GM12878 (cell line): ENCODE measurements at regions not wholly inside any gene's neighbourhood (a gene's known extent, or its start where the extent isn't known, plus 50 kb on each side); places are given as distances from the start of the nearest gene placed in this dataset.

ENCODE experiments used
- ATAC-seq: fragments of 200-7000 bp; cut with Tn5 transposase; 3 replicates; pipeline ENCODE4 v1.9.1; 2020; ENCODE audit warnings: mild to moderate bottlenecking, moderate library complexity
- BruUV-seq: library from RNA; stranded (reverse); fragments of 400-500 nt; replicated peaks from 2 replicates; lab custom pipeline; 2021; lab: Mats Ljungman, UMichigan
- CTCF ChIA-PET: fragments of 300-600 bp; sonication (Branson Sonifier 250); formaldehyde crosslinking; extraction: SDS; loops from one replicate; lab custom pipeline; 2021; ENCODE audit warnings: inconsistent platforms; lab: Yijun Ruan, JAX
- POLR2A ChIA-PET: fragments of 350-600 bp; formaldehyde crosslinking; extraction: SDS; loops from one replicate; lab custom pipeline; 2021; ENCODE audit warnings: inconsistent platforms; lab: Charles Lee
- RAD21 ChIA-PET: fragments of 300-600 bp; sonication (Branson Sonifier 250); formaldehyde crosslinking; loops from one replicate; lab custom pipeline; 2023; ENCODE audit warnings: antibody characterized with exemption; ENCODE audit not compliant: unreplicated experiment; lab: Charles Lee
- SMC1A ChIA-PET: fragments of 300-600 bp; sonication (Branson Sonifier 250); formaldehyde crosslinking; loops from one replicate; lab custom pipeline; 2023; ENCODE audit not compliant: unreplicated experiment, uncharacterized antibody; lab: Charles Lee
- DNase-seq: peaks from one replicate; pipeline ENCODE4 v3.0.0-alpha.2; 2011; ENCODE audit warnings: low read depth, low spot score
- FAIRE-seq: peaks from 3 replicates; lab custom pipeline; 2011; peaks lifted over from hg19 to GRCh38; lab: Jason Lieb, UNC
- H2AFZ ChIP-seq: 2 replicates; pipeline ENCODE4 v1.6.0; 2011; ENCODE audit warnings: low read depth, low read length, control low read depth; ENCODE audit not compliant: control insufficient read depth
- H3K27ac ChIP-seq: 2 replicates; pipeline ENCODE4 v1.5.1; 2011; ENCODE audit warnings: control low read depth; ENCODE audit not compliant: control insufficient read depth, insufficient read depth
- H3K27me3 ChIP-seq, 2 experiments: replicated peaks in 1 of 2; 2 replicates each; pipeline versions ENCODE4 v1.6.0 to v1.6.1; 2011; ENCODE audit warnings: low read length in 1 of 2; ENCODE audit not compliant: control insufficient read depth in 2 of 2, insufficient read depth in 2 of 2
- H3K36me3 ChIP-seq, 2 experiments: 2 replicates each; pipeline ENCODE4 v1.5.1; 2011; ENCODE audit warnings: low read length in 1 of 2; ENCODE audit not compliant: control insufficient read depth in 2 of 2, insufficient read depth in 2 of 2
- H3K4me1 ChIP-seq: 2 replicates; pipeline ENCODE4 v1.6.1; 2011; ENCODE audit warnings: mild to moderate bottlenecking, low read length, moderate library complexity, mixed read lengths; ENCODE audit not compliant: control insufficient read depth, insufficient read depth
- H3K4me2 ChIP-seq: 2 replicates; pipeline ENCODE4 v1.6.0; 2011; ENCODE audit warnings: control low read depth; ENCODE audit not compliant: control insufficient read depth, insufficient read depth
- H3K4me3 ChIP-seq: fragments of 200-600 bp; sonication (generic); 2 replicates; pipeline ENCODE4 v1.5.1; 2016
- H3K79me2 ChIP-seq: 2 replicates; pipeline ENCODE4 v1.6.0; 2011; ENCODE audit warnings: low read length; ENCODE audit not compliant: control insufficient read depth, insufficient read depth
- H3K9ac ChIP-seq: 2 replicates; pipeline ENCODE4 v1.8.0; 2011; ENCODE audit warnings: low read length, control low read depth, mixed read lengths; ENCODE audit not compliant: control insufficient read depth, insufficient read depth
- H3K9me3 ChIP-seq: replicated peaks from 3 replicates; pipeline ENCODE4 v1.5.1; 2011; ENCODE audit warnings: mild to moderate bottlenecking, low read length; ENCODE audit not compliant: control insufficient read depth, insufficient read depth
- H4K20me1 ChIP-seq: 2 replicates; pipeline ENCODE4 v1.6.0; 2011; ENCODE audit not compliant: control insufficient read depth, insufficient read depth
- BCL11A ChIP-seq: IDR thresholded peaks from 2 replicates; pipeline ENCODE4 v1.6.1; 2011; ENCODE audit warnings: low read depth, low read length
- CREB1 ChIP-seq: IDR thresholded peaks from 2 replicates; pipeline ENCODE4 v1.6.1; 2012; ENCODE audit warnings: low read depth, mild to moderate bottlenecking, inconsistent platforms
- HCFC1 ChIP-seq: fragments of 150-350 bp; IDR thresholded peaks from 2 replicates; pipeline ENCODE4 v1.6.1; 2014; ENCODE audit warnings: low read length
- NR2C2 ChIP-seq: IDR thresholded peaks from 2 replicates; pipeline ENCODE4 v1.6.1; 2011; ENCODE audit warnings: borderline replicate concordance, low read depth; ENCODE audit not compliant: control insufficient read depth, insufficient read length
- PML ChIP-seq: IDR thresholded peaks from 2 replicates; pipeline ENCODE4 v1.6.1; 2012; ENCODE audit warnings: low read length, inconsistent platforms
- SUPT20H ChIP-seq: IDR thresholded peaks from 2 replicates; pipeline ENCODE4 v1.6.1; 2011; ENCODE audit warnings: low read depth, mild to moderate bottlenecking, low read length, moderate library complexity, borderline replicate concordance; ENCODE audit not compliant: control insufficient read depth
- WGBS: methylation state at CpG from one replicate; pipeline ENCODE4 v1.1.6; 2016; ENCODE audit warnings: low lambda C conversion rate; ENCODE audit not compliant: insufficient replicate concordance, insufficient coverage; ENCODE audit errors: missing lambda C conversion rate; 5-methylcytosine and 5-hydroxymethylcytosine counted together
- in situ Hi-C: fragments of 300-500 bp; cut with MboI; formaldehyde crosslinking; loops from 9 replicates; pipeline ENCODE4 v1.14.3; 2018; ENCODE audit warnings: mixed read lengths
- intact Hi-C: fragments of 100-400 bp; cut with micrococcal nuclease; formaldehyde crosslinking; loops from one replicate; pipeline ENCODE4 v1.14.2; 2022; ENCODE audit not compliant: unreplicated experiment
- TF ChIP-seq, protein P1 (sequence below): fragments of 450-650 bp; IDR thresholded peaks from 2 replicates; pipeline ENCODE4 v1.6.1; 2017; ENCODE audit warnings: mild to moderate bottlenecking, low read depth, inconsistent platforms; ENCODE audit not compliant: poor library complexity, severe bottlenecking
- TF ChIP-seq, protein P2 (sequence below): fragments of 450-650 bp; IDR thresholded peaks from 2 replicates; pipeline ENCODE4 v1.6.1; 2016; ENCODE audit warnings: mild to moderate bottlenecking, moderate library complexity, borderline replicate concordance
- TF ChIP-seq, protein P3 (sequence below): fragments of 450-650 bp; IDR thresholded peaks from 2 replicates; pipeline ENCODE4 v1.6.1; 2017; ENCODE audit warnings: mild to moderate bottlenecking, moderate library complexity
- TF ChIP-seq, protein P4 (sequence below): IDR thresholded peaks from 2 replicates; pipeline ENCODE4 v1.6.1; 2012; ENCODE audit warnings: low read depth, low read length, improper control_type of control experiment

DNA sequence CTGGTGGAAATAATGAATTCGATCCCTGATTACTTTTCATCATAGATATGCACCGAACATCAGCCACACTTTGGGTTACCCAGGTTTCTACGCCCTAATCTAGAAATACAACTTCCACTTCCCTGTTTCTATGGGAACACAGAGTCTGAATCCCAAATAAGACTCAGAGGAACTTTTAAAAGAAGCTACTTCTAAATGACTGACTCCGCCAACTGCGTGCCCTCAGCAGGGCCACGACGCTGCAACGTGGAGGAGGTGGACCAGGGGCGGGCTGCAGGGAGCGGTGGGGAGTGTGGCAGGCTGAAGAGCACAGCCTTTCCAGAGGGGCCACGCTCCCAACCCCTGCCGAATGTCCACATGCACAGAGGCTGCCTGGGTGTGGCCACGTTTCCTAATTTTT is 304.0 kb downstream of the SHANK2 start:
- ChIA-PET POLR2A (no interaction called here), RAD21 (no interaction called here), CTCF (no interaction called here), SMC1A (no interaction called here)
- no peak overlapping the region for H3K4me3 ChIP-seq
- no TSS peak for BruUV-seq
- intact Hi-C loops, result no loop called here
- H4K20me1 ChIP-seq, result no peaks in the 10 kb centered on the region
- no peaks in the 10 kb centered on the region for H3K79me2 ChIP-seq
- WGBS, result 47% methylated on average over 13 of the region's 13 CpGs
- H3K9me3 ChIP-seq, result no peaks in the 10 kb centered on the region; the same call in 2 of the 3 replicates
- in situ Hi-C loops, result no loop called here
- no peak overlapping the region for H3K4me2 ChIP-seq
- TF ChIP-seq CREB1, result no peak
- TF ChIP-seq SUPT20H, result no peak
- no peak for TF ChIP-seq BCL11A
- TF ChIP-seq, protein P1, sequence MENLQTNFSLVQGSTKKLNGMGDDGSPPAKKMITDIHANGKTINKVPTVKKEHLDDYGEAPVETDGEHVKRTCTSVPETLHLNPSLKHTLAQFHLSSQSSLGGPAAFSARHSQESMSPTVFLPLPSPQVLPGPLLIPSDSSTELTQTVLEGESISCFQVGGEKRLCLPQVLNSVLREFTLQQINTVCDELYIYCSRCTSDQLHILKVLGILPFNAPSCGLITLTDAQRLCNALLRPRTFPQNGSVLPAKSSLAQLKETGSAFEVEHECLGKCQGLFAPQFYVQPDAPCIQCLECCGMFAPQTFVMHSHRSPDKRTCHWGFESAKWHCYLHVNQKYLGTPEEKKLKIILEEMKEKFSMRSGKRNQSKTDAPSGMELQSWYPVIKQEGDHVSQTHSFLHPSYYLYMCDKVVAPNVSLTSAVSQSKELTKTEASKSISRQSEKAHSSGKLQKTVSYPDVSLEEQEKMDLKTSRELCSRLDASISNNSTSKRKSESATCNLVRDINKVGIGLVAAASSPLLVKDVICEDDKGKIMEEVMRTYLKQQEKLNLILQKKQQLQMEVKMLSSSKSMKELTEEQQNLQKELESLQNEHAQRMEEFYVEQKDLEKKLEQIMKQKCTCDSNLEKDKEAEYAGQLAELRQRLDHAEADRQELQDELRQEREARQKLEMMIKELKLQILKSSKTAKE, result no peak
- no peak for TF ChIP-seq HCFC1
- TF ChIP-seq PML, result no peak
- no peak for TF ChIP-seq NR2C2
- TF ChIP-seq, protein P2, sequence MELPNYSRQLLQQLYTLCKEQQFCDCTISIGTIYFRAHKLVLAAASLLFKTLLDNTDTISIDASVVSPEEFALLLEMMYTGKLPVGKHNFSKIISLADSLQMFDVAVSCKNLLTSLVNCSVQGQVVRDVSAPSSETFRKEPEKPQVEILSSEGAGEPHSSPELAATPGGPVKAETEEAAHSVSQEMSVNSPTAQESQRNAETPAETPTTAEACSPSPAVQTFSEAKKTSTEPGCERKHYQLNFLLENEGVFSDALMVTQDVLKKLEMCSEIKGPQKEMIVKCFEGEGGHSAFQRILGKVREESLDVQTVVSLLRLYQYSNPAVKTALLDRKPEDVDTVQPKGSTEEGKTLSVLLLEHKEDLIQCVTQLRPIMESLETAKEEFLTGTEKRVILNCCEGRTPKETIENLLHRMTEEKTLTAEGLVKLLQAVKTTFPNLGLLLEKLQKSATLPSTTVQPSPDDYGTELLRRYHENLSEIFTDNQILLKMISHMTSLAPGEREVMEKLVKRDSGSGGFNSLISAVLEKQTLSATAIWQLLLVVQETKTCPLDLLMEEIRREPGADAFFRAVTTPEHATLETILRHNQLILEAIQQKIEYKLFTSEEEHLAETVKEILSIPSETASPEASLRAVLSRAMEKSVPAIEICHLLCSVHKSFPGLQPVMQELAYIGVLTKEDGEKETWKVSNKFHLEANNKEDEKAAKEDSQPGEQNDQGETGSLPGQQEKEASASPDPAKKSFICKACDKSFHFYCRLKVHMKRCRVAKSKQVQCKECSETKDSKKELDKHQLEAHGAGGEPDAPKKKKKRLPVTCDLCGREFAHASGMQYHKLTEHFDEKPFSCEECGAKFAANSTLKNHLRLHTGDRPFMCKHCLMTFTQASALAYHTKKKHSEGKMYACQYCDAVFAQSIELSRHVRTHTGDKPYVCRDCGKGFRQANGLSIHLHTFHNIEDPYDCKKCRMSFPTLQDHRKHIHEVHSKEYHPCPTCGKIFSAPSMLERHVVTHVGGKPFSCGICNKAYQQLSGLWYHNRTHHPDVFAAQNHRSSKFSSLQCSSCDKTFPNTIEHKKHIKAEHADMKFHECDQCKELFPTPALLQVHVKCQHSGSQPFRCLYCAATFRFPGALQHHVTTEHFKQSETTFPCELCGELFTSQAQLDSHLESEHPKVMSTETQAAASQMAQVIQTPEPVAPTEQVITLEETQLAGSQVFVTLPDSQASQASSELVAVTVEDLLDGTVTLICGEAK, result no peak
- TF ChIP-seq, protein P3, sequence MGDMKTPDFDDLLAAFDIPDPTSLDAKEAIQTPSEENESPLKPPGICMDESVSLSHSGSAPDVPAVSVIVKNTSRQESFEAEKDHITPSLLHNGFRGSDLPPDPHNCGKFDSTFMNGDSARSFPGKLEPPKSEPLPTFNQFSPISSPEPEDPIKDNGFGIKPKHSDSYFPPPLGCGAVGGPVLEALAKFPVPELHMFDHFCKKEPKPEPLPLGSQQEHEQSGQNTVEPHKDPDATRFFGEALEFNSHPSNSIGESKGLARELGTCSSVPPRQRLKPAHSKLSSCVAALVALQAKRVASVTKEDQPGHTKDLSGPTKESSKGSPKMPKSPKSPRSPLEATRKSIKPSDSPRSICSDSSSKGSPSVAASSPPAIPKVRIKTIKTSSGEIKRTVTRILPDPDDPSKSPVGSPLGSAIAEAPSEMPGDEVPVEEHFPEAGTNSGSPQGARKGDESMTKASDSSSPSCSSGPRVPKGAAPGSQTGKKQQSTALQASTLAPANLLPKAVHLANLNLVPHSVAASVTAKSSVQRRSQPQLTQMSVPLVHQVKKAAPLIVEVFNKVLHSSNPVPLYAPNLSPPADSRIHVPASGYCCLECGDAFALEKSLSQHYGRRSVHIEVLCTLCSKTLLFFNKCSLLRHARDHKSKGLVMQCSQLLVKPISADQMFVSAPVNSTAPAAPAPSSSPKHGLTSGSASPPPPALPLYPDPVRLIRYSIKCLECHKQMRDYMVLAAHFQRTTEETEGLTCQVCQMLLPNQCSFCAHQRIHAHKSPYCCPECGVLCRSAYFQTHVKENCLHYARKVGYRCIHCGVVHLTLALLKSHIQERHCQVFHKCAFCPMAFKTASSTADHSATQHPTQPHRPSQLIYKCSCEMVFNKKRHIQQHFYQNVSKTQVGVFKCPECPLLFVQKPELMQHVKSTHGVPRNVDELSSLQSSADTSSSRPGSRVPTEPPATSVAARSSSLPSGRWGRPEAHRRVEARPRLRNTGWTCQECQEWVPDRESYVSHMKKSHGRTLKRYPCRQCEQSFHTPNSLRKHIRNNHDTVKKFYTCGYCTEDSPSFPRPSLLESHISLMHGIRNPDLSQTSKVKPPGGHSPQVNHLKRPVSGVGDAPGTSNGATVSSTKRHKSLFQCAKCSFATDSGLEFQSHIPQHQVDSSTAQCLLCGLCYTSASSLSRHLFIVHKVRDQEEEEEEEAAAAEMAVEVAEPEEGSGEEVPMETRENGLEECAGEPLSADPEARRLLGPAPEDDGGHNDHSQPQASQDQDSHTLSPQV, result no peak
- TF ChIP-seq, protein P4, sequence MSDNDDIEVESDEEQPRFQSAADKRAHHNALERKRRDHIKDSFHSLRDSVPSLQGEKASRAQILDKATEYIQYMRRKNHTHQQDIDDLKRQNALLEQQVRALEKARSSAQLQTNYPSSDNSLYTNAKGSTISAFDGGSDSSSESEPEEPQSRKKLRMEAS, result no peak
- FAIRE-seq (no peak), ATAC-seq (no peak), DNase-seq (no peak)
- no peak overlapping the region for H3K27ac ChIP-seq
- no peaks in the 10 kb centered on the region for H3K4me1 ChIP-seq
- no peaks in the 10 kb centered on the region for H3K36me3 ChIP-seq
- H3K27me3 ChIP-seq, result no peaks in the 10 kb centered on the region
- no peak overlapping the region for H3K9ac ChIP-seq
- no peak overlapping the region for H2AFZ ChIP-seq
